HUES6 (cell line): ENCODE measurements at regions not wholly inside any gene's neighbourhood (a gene's known extent, or its start where the extent isn't known, plus 50 kb on each side); places are given as distances from the start of the nearest gene placed in this dataset.

Experiments
- H3K27ac ChIP-seq: 2 replicates; pipeline ENCODE4 v1.7.0; 2013; ENCODE audit warnings: low read depth, mild to moderate bottlenecking, low read length, inconsistent platforms
- H3K27me3 ChIP-seq: 2 replicates; pipeline ENCODE4 v1.6.1; 2013; ENCODE audit warnings: low read length; ENCODE audit not compliant: control insufficient read depth, insufficient read depth
- H3K36me3 ChIP-seq: 2 replicates; pipeline ENCODE4 v1.6.1; 2013; ENCODE audit warnings: low read length; ENCODE audit not compliant: control insufficient read depth, insufficient read depth
- H3K4me1 ChIP-seq: 2 replicates; pipeline ENCODE4 v1.6.1; 2013; ENCODE audit warnings: low read length; ENCODE audit not compliant: control insufficient read depth, insufficient read depth
- H3K4me3 ChIP-seq: 2 replicates; pipeline ENCODE4 v1.5.1; 2013; ENCODE audit warnings: low read depth, low read length
- H3K9ac ChIP-seq: one replicate; pipeline ENCODE4 v1.6.1; 2013; ENCODE audit warnings: mild to moderate bottlenecking, low read length
- H3K9me3 ChIP-seq: 2 replicates; pipeline ENCODE4 v1.6.1; 2013; ENCODE audit warnings: low read depth, low read length; ENCODE audit not compliant: control insufficient read depth, insufficient read depth

DNA sequence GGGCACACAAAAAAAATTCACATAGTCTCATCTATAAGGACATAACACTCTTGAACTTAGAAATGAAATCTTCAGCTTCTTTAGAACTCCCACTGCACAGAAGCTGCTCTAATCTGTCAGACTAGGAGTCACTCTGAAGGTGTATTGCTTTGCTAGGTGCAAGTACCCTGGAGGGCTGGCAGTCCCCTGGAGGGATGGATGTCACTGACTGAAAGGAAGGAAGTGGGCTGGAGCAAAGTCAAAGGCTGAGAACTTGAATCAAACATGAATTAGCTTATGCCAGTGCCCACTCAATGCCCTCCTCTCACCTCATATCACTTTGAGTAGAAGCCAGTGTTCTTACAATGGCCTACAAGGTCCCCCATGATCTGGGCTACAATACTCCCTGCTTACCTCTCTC is 140.3 kb upstream of the ANKRD1 start:
- Histone ChIP-seq H3K9ac (no peak overlapping the region), H3K4me1 (no peaks in the 10 kb centered on the region), H3K27ac (no peak overlapping the region), H3K36me3 (no peaks in the 10 kb centered on the region), H3K9me3 (no peaks in the 10 kb centered on the region), H3K27me3 (no peaks in the 10 kb centered on the region), H3K4me3 (no peak overlapping the region)

DNA sequence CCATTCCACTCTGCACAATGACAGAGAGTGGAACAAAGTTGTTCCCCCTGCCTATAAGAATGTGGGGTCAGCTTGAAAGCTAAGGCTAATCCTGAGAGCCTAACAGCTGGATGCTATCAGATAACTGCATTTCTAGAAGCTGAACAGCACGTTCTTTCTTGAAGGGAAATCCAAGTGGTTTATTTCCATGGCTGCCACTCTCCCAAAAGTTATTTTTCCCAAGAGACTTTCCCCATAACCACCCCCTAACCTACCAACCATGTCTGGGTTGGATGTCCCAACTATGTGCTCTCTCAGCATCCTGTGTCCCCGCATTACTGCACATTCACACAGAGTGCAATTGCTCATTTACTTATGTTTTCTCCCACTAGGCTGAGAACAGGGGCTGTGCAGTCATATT is 140.7 kb upstream of the ANKRD1 start:
- Histone ChIP-seq H3K4me1 (no peaks in the 10 kb centered on the region), H3K9me3 (no peaks in the 10 kb centered on the region), H3K36me3 (no peaks in the 10 kb centered on the region), H3K27ac (no peak overlapping the region), H3K4me3 (no peak overlapping the region), H3K9ac (no peak overlapping the region), H3K27me3 (no peaks in the 10 kb centered on the region)

DNA sequence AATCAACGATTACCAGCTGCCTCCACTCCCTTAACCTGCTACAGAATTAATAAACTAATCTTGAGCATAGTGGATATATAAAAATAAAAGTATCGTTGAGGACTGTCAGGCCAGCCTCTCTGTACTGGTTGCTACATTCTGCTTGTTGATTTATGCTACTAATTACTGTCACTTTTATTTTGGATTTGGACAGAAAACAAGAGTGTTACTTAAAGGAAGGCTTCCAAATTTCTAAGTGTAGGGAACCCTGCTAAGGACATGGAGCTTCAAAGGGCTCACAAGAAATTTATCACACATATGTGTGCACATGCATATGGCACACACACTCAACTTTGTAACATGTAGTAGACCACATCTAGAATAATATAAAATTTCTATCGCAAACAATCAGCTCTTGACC is 141.2 kb upstream of the ANKRD1 start:
- Histone ChIP-seq H3K36me3 (no peaks in the 10 kb centered on the region), H3K9ac (no peak overlapping the region), H3K27ac (no peak overlapping the region), H3K4me1 (no peaks in the 10 kb centered on the region), H3K9me3 (no peaks in the 10 kb centered on the region), H3K4me3 (no peak overlapping the region), H3K27me3 (no peaks in the 10 kb centered on the region)

GRCh38 chr10:91071786-91072185 is 148.7 kb upstream of the PCGF5 start:
- no peaks in the 10 kb centered on the region for H3K36me3 ChIP-seq
- no peak overlapping the region for H3K27ac ChIP-seq
- no peaks in the 10 kb centered on the region for H3K4me1 ChIP-seq
- no peaks in the 10 kb centered on the region for H3K9me3 ChIP-seq
- H3K9ac ChIP-seq, result no peak overlapping the region
- no peak overlapping the region for H3K4me3 ChIP-seq
- H3K27me3 ChIP-seq, result no peaks in the 10 kb centered on the region

DNA sequence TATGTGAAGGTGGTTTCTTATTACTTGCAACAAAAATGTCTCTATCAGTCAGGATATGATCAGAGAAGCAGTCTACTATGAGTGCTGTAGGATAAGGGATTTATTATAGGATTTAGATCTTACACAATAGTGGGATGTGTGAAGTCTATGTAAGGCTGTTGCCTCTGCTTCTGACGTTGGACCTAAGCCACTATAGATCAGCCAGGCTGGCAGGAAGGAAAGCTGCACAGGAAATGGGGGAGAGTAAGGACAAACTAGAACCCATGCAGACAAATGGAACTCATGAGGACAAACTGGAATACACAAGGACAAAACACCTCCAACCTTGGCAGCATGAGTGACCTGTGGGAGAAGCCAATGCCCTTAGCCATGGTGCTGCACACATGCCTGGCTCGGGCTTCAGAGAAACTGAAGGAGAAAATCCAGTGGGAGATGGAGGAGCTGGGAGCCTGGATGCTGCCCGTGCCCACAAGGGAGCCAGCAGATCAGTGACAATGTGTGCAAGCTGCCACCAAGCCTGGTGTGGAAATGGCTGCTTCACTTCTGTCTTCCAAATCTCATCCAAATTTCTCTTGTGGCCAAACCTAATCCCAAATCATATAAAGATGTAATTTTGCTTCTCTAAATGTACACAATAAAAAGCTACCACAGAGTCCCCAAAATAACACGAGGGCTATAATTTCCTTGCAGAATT is 147.0 kb upstream of the PCGF5 start:
- H3K27me3 ChIP-seq, result no peaks in the 10 kb centered on the region
- H3K9ac ChIP-seq, result no peak overlapping the region
- H3K9me3 ChIP-seq, result no peaks in the 10 kb centered on the region
- no peaks in the 10 kb centered on the region for H3K36me3 ChIP-seq
- no peak overlapping the region for H3K4me3 ChIP-seq
- no peaks in the 10 kb centered on the region for H3K4me1 ChIP-seq
- H3K27ac ChIP-seq, result no peak overlapping the region

GRCh38 chr10:91076991-91077548 is 143.4 kb upstream of the PCGF5 start:
- no peak overlapping the region for H3K27ac ChIP-seq
- no peak overlapping the region for H3K4me3 ChIP-seq
- peaks cover 3% of the 10 kb centered on the region; the same call in 1 of the 2 replicates for H3K27me3 ChIP-seq
- no peaks in the 10 kb centered on the region for H3K36me3 ChIP-seq
- H3K4me1 ChIP-seq, result no peaks in the 10 kb centered on the region
- H3K9me3 ChIP-seq, result no peaks in the 10 kb centered on the region
- no peak overlapping the region for H3K9ac ChIP-seq

GRCh38 chr10:91077549-91078071 is 142.9 kb upstream of the PCGF5 start:
- Histone ChIP-seq H3K4me3 (no peak overlapping the region), H3K27me3 (peaks cover 3% of the 10 kb centered on the region; the same call in 1 of the 2 replicates), H3K36me3 (no peaks in the 10 kb centered on the region), H3K27ac (no peak overlapping the region), H3K4me1 (no peaks in the 10 kb centered on the region), H3K9me3 (0 out of 2 replicates have a peak, but pooled peaks cover 2% of the 10 kb centered on the region), H3K9ac (no peak overlapping the region)

GRCh38 chr10:91080776-91081175 is 139.7 kb upstream of the PCGF5 start:
- H3K27me3 ChIP-seq, result peaks cover 3% of the 10 kb centered on the region; the same call in 1 of the 2 replicates
- H3K4me1 ChIP-seq, result no peaks in the 10 kb centered on the region
- no peak overlapping the region for H3K27ac ChIP-seq
- 0 out of 2 replicates have a peak, but pooled peaks cover 2% of the 10 kb centered on the region for H3K9me3 ChIP-seq
- H3K36me3 ChIP-seq, result no peaks in the 10 kb centered on the region
- no peak overlapping the region for H3K9ac ChIP-seq
- no peak overlapping the region for H3K4me3 ChIP-seq

- Histone ChIP-seq H3K9me3 (0 out of 2 replicates have a peak, but pooled peaks cover 2% of the 10 kb centered on the region), H3K36me3 (no peaks in the 10 kb centered on the region), H3K4me3 (no peak overlapping the region), H3K9ac (no peak overlapping the region), H3K27me3 (peaks cover 3% of the 10 kb centered on the region; the same call in 1 of the 2 replicates), H3K27ac (no peak overlapping the region), H3K4me1 (no peaks in the 10 kb centered on the region)
These were observed 138.0 kb upstream of the PCGF5 start for GRCh38 chr10:91082447-91082846.

DNA sequence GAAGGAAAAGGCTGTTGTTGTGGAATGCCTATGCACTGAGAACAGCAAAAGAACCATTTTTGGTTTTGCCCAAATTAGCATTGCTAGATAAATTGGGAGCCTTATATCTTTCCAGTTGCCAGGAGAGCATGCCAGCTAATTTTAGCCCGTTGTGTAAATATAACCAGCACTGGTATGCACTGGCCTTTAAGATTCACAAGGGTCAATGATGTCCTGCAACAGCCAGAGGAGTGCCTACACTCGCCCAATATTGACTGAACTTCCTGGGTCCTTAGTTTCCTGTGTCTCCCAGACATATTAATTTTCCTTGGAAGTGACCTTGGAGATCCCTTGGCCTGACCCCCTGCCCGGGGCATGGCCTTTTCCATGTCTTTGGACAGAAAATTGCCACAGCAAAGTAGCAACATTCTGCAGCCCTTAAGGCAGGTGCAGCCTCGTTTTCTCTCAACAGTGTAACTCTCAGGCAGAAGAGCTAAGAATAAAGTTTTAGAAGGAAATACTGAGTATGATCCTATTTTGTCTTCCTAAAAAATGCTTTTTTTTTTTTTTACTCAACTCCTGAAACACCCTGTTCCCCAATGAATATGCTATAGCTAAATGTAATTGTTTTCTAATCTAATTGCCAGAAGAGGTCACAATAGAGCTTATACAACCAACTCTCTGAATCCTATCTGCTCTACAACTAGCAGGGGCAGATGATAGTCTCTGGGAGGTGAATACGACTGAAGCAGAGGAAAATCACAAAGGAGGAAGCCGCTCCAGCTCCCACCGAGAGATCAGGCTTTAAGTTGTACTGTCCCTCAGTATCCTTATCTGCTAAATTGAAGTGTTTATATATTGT is 131.9 kb upstream of the PCGF5 start:
- no peak overlapping the region for H3K9ac ChIP-seq
- H3K27ac ChIP-seq, result no peak overlapping the region
- no peaks in the 10 kb centered on the region for H3K36me3 ChIP-seq
- H3K4me1 ChIP-seq, result no peaks in the 10 kb centered on the region
- peaks cover 14% of the 10 kb centered on the region for H3K9me3 ChIP-seq
- H3K4me3 ChIP-seq, result no peak overlapping the region
- no peaks in the 10 kb centered on the region for H3K27me3 ChIP-seq
